GM19468 (cell line): ENCODE measurements at regions not wholly inside any gene's neighbourhood (a gene's known extent, or its start where the extent isn't known, plus 50 kb on each side); places are given as distances from the start of the nearest gene placed in this dataset.
"Not testable (repeated sequence)": the region's sequence is repeated elsewhere in the genome, so short reads cannot be mapped to it uniquely, and the experiment has no call there.

ENCODE experiments used
- ATAC-seq: cut with Tn5 transposase; IDR thresholded peaks from one replicate; pipeline ENCODE4 v1.9.1; 2021; ENCODE audit warnings: mild to moderate bottlenecking, moderate library complexity, moderate number of reproducible peaks; ENCODE audit not compliant: unreplicated experiment; ENCODE audit errors: extremely low read depth

DNA sequence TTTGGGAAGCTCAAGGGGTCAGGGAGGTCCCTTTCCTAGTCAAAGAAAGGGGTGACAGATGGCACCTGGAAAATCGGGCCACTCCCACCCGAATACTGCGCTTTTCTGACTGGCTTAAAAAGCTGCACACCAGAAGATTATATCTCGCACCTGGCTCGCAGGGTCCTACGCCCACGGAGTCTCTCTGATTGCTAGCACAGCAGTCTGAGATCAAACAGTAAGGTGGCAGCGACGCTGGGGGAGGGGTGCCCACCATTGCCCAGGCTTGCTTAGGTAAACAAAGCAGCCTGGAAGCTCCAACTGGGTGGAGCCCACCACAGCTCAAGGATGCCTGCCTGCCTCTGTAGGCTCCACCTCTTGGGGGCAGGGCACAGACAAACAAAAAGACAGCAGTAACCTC lies 228.4 kb upstream of the FBXL7 start:
- not testable (repeated sequence) for ATAC-seq

- ATAC-seq = no peak
Observed at GRCh38 chr5:15267966-15268365, 232.0 kb upstream of the FBXL7 start.

- no peak for ATAC-seq
Observed at GRCh38 chr5:15266841-15267240, 233.1 kb upstream of the FBXL7 start.

DNA sequence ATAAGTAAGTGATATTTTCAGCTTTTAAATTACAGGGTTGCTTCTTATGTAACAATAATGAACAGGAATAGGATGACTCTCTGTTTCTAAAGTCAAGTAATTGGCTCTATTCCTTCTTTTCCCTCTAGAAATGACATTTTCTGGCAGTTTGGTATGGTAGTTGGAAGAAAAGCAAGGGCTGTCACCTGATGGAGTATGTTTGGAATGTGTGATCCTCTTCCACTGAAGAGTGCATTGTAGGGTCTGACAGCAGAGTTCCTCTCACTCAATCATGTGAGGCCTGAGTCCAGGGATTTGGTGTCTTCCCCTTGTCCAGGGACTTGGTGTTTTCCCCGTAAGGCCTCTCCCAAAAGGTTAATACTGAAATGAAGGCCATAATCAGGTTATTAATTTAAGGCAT lies 233.8 kb upstream of the FBXL7 start:
- no peak for ATAC-seq

DNA sequence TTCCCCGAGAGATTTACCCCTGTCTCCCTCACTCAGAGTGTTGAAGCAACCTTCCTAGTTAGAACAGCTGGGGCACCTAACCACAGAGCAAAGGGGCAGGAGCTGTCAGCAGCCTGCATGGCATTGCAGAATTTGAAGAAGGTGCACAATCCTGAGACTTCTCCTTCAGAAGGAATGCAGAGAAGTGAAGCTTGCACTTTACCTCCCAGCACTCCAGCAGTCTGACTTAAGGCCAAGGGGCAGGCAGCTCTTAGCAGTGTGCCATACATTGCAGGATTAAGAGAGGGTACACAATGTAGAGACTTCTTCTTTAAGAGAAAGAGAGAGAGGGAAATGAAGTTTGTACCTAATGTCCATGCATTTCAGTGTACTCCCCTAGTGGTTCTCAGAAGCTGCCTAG lies 236.0 kb upstream of the FBXL7 start:
- no peak for ATAC-seq

DNA sequence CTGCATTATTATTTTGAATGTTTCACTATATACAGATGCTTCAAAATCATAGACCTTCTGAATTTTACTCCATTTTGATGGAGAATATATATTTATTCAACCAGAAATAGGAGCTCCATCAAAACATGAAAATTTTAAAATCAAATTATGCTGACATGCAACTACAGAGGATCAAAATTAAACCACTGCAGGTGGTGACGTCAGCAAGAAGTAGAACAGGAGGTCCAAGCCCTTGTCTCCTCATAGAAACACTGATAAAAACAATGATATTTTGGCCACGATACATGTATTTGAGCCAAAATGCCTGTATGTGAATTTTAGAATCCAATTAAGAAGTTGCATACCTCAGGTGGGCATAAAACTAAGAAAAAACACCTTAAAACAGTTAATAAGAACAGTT lies 236.6 kb upstream of the FBXL7 start:
- ATAC-seq = no peak

DNA sequence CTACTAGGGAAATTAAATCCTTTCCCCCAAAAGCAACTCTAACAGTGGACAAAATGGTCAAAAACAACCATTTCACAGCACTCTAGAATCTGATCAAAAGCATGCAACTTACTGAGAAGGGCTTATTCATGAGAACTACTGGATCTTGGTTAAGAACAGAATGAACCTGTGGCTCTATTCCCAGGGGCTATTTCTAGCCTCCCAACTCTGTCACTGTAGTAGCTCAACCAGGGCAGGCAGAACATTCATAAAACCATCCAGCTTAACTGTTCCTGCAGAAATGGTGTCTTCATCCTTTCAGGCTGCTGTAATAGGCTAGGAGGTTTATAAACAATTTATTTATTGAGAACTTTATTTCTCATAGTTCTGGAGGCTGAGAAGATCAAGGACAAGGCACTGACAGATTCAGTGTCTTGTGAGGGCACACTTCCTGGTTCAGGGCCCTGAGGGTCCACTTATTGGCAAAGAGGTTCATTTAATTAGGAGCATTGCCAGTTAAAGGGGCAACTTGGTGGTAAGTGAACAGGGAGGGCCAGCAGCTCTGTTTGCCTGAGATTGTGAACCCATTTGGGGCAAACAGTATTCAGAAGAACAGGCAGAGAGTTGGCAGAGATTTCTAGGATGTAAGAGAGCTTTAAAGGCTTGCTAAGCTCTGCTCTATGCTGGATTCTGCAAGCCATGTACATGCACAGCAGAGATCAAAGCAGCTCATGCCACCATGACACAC lies 238.5 kb upstream of the FBXL7 start:
- ATAC-seq = no peak

DNA sequence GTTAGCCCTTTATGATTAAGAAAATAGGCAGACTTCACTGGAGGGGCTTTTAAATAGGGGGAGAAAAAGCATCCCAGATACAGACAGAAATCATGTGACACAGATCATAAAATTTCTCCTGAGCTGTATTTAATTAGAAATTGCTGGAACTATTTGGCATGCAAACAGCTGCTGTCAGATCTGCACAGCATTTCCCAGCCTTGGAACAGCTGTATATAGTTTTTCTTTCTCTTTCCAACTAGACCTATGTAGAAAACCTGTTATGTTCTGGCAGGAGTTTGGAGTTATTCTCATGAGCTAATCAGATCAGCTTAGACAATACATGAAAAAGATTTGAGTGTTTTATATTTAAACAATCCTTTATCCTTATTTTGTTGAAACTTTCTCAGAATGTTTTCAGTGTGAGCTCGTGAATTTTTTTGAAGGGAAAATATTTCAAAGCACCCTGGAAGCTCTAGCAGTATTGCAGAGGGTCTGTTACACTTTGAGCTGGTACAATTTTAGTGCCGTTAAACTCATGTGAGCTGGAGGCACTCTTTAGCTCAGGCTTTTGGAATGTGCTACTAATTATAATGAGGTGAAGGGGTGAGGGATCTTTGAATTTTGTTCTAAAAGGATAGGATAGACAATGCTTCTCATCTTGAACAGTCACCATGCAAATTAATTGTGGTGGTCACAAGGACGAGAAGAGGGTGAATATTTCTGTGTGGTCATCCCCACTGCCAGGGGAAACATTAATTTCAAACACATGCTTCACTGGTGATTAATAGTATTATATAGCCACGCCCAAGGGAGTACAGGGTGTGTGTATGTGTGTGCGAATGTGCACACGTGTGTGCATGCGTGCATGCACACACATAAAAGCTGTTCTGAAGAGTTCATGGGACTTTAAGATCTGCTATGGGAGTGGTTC lies 239.4 kb upstream of the FBXL7 start:
- no peak for ATAC-seq

DNA sequence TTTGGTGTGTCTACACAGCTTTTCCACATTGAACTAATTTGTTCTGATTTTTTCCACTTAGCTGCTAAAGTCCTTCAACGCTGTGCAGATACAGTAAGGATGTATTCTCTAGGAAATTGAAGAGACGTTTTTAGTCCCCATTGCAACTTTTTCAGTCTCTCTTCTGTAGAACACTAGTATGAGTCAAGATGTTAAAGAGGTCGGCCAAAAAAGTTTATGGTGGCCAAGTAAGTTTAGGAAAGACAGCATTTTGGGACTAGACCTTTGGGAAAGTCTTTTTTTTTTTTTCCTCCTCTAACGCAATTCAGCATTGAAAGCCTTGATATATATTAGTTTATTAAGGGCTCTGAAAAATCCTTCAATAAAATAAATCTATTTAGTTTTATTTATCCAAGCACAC lies 243.5 kb upstream of the FBXL7 start:
- no peak for ATAC-seq

- no peak for ATAC-seq
Observed at GRCh38 chr5:15255576-15255975, 244.4 kb upstream of the FBXL7 start.

GRCh38 chr5:15254607-15255006 lies 245.4 kb upstream of the FBXL7 start:
- no peak for ATAC-seq

DNA sequence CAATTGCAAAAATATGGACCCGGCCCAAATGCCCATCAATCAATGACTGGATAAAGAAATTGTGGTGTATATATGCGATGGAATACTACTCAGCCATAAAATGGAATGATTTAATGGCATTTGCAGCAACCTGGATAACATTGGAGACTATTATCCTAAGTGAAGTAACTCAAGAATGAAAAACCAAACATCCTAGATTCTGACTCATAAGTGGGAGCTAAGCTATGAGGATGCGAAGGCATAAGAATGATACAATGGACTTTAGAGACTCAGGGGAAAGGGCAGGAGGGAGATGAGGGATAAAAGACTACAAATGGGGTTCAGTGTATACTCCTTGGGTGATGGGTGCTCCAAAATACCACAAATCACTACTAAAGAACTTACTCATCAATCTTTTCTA lies 247.6 kb upstream of the FBXL7 start:
- no peak for ATAC-seq

DNA sequence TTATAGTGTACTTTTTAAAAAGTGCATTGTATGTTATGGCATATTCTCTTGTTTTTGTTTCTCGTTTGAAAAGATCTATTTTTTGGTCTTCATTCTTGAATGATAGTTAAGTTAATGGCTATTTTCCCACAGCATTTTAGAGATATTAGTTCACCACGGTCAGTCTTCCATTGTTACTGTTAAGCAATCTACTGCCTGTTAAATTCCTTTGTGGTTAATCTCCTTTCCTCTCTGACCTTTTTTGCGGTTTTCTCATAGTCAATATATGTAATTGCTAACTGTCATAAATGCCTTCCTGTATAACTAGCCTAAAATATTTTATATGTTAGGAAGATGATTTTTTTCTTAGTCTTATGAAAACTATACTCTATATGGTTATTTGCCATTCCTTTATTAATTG lies 250.8 kb upstream of the FBXL7 start:
- ATAC-seq = no peak

DNA sequence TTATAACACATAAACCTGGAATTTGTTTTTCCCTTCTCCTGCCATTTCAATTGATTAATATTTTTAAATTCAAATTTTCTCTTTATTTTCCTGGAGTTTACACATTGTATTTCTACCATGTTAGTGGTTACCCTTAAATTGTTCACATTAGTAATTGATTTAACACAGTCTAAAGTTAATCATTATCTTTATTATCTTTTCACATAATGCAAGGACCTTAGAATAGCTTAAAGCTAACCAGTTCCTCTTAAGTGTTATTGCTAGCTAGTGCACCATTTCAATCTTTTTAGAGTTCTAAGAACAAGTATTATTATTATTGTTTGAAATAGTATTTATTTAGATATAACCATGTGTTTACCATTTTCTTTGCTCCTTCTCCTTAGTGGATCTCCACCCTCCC lies 251.2 kb upstream of the FBXL7 start:
- no peak for ATAC-seq

DNA sequence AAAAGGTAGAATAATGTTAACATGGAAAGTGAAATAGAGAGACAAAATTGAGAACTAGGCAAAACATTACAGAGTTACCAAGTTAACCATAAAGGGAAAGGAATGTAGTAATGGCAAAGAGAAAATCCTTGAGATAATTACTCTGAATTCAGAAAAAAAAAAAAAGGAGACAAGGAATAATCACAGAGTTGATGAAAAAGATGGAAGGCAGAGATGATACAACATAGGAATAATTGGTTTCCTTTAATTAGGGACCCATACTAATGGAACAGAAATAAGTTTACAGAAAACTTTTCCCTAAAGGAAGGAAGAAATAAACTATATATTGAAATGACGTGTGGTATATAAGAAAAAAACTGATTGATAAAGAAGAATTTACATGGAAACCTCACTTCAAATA lies 254.1 kb upstream of the FBXL7 start:
- ATAC-seq = no peak

DNA sequence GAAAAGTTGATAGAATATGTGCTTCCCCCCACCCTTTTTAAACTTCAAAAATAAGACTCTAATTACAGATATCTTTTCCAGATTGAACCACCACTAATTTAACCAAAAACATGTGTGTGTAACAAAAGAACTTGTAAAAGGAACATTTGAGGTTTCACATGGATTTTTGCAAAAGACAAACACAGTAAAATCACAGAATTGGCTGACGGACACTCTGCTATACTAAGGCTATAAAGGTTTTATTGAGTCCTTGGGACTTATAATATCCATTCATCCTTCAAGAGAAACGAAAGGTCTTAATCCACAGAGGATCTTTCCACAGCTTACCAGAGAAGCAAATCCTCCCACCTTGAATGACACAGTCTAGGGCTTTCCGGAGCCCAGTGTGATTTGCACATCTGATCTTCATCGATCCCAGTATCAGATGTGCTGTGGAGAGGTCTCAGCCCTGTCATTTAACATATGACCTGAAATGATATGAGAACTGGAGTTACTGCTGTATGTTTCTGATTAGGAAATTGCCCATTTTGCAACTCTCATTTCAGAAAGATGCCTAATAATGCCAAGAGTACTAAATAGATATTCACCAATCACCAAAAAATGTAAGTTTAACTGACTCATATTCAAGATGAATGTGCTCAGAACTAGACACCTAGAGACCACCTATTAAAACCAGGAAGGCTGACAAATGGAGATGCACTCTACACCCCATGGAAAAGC lies 256.5 kb upstream of the FBXL7 start:
- ATAC-seq = no peak

DNA sequence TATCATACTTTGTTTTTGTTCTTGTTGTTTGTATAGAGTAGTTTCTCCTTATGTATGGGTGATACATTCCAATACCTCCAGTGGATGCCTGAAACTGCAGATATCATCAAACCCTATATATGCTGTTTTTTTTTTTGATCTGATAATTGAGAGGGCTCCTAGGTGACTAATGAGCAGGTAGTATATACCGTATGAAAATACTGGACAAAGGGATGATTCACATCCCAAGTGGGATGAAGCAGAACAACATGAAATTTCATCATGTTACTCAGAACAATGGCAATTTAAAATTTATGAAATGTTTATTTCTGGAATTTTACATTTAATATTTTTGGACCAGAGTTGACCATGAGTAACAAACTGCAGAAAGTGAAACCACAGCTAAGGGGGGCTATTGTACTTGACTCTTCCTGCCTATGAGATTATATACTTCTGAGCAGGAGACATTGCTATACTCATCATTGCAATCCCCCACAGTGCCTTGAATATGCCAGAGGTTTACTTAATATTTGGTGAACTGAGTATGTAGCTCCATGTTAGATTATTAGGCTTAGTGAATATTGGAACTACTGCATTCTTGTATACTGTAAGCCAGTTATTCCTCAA lies 258.7 kb upstream of the FBXL7 start:
- no peak for ATAC-seq

DNA sequence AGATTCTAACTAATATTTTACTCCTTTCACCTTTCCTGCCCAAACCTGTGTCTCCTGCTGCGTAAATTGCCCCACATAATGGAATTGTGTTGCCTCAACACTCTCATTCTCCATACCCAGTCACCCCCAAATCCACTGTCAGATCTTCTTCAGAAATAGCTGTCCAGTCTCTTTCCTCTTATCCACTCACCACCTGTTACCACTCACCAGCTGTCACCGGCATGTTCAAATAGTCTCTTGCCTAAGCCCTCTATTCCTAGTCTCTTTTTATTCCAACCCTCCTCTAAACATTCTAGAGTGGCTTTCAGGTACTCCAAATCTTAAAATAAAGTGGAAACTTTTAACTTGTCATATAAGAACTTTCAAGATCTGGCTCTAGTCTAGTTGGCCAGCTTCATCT lies 262.0 kb upstream of the FBXL7 start:
- no peak for ATAC-seq

GRCh38 chr5:15236911-15237508 lies 263.0 kb upstream of the FBXL7 start:
- no peak for ATAC-seq

DNA sequence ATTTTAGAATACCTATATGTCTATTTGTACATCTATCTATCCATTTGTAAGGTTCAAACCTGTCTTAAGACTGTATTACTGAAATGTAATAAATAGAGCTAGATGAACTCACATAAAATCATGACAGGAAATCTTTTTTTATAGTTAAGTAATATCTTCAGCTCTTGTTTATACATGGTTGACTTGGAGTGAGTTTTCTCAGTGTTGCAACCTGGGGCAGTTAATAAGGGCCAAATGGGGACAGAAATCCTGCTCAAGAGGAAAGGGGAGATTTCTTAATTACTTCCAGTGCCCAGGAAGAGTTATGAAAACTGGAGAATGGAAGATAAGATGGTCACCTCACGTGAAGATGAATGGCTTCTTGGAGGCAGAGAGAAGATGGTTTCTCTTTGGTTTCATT lies 265.1 kb upstream of the FBXL7 start:
- ATAC-seq = no peak
